NCI-H1694 treated with DMSO at 0.1 percent for 48 hours (cell line): ENCODE measurements at regions not wholly inside any gene's neighbourhood (a gene's known extent, or its start where the extent isn't known, plus 50 kb on each side); places are given as distances from the start of the nearest gene placed in this dataset.

ENCODE experiments used
- DNase-seq: peaks from one replicate; lab custom pipeline; 2025; lab: John Stamatoyannopoulos, UW

DNA sequence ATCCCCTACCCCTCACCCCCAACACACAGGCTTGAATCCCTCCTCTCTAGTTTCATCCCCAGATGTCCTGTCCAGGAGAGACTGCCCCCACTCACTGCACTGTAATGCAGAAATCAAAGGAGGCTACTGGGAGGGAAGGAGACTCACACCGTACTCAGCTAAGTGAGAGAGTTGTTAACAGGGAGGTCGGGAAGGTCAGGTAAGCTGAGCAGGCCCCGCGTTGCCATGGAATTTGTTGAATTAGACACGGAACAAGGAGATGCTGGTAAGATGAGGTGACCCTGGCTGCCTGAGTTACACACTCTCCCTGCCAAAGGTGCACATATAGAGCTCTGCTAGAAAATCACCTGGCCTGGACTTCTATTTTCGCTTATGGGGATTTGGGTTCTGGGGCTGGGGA, 197.9 kb downstream of the NXPE2 start:
- no peak for DNase-seq

- DNase-seq = no peak
These were observed 199.6 kb downstream of the NXPE2 start for GRCh38 chr11:114877976-114878375.

DNA sequence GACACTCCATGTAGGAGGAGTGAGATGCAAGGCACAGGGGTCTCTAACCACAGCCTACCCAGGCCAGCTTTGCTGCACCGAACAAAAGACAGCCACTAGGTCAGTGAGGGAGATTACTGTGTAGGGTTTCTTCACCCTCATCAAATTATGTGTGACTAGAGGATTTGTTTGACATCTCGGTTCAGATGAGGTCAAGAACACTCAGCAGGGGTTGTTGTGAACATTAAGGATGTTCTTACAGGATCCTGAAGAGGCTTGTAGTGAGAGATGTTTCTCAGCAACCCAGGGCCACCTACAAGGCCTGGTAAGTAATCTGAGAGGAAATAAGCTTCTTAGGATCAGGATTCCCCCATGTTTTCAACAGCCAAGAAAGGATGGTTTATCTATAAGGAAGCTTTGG, 202.1 kb downstream of the NXPE2 start:
- DNase-seq = no peak

DNA sequence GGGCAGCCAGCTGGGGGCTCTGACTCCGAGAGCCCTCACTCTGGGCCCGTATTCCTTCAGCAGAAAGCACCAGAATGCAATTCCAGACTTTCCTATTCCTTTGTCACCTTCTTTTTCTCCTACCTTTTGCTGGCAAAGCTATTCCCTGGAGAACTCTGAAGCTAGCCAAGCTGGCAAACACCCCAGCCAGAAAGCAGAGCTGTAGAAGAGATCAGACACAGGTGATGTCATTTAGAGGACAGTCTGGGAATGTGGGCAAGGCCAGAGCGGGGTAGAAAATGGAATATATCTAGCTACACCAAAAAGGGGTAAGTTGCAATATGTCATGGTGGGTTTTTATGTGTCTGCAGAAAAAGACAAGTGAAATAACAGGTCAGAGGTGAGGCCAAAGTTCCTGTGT, 205.1 kb downstream of the NXPE2 start:
- no peak for DNase-seq

DNA sequence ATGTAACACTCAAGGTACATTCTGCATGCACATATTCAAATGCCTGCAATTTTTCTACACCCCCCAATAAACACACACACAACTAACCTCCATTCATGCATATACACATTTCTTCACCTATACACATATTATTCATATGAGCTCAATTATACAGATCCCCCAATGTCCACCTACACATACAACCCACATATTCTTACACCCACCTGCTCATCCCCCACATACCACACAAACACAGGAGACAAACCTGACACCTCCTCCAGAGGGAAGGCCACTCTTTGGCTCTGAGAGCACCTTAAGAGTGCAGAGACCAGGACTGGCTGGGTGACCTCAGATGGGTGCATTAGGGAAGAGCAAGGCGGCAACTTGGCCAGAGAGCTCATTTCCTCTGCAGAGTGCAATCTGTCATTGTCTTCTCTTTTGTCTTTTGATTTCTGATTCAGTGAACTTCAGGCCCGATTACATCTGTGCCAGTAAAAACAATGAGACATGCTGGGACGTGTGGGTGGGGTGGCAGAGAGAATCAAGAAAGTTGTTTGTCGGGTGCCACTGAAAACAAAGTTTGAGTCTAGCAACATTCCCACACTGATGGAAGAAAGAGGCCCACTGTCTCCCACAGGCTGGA, 208.4 kb downstream of the NXPE2 start:
- DNase-seq = no peak

DNA sequence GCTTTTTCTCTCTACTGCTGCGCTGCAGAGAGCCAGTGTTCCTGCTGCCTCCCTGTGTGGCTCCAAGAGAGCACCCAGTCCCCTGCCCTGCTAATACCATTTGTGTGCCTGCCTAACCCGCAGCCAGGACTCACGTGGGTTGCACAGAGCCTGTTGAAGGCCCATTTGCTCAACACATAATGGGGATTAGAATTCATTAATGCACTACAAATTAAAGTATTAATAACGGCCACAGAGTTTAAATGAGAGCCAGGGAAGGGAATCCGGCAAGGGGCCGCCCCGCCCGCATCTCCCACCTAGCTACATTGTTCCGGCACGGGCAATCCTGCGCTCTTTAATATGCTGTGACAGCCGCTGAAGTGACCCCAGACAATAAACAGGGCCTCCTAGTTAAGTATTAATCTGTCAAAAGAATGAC, 211.3 kb downstream of the NXPE2 start:
- DNase-seq = no peak

DNA sequence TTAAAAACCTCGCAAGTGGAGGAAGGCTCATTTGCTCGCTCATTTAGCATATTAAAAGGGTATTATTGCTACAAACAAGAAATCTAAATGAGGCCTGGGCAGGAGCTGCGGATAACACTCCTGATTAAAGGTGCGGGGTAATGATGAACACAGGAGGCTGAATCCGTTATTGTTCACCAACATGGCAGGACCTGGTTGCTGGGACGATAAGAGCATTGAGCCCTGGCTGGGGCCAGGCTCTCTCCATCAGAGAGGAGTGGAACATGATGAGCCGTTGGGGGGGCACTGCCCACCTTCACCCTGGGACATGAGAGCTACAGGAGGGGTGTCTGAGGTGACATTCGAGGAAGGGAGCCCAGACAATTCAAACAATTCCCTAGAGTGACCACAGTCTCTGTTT, 211.7 kb downstream of the NXPE2 start:
- no peak for DNase-seq

- no peak for DNase-seq
These were observed 213.6 kb downstream of the NXPE2 start for GRCh38 chr11:114891911-114892310.

DNA sequence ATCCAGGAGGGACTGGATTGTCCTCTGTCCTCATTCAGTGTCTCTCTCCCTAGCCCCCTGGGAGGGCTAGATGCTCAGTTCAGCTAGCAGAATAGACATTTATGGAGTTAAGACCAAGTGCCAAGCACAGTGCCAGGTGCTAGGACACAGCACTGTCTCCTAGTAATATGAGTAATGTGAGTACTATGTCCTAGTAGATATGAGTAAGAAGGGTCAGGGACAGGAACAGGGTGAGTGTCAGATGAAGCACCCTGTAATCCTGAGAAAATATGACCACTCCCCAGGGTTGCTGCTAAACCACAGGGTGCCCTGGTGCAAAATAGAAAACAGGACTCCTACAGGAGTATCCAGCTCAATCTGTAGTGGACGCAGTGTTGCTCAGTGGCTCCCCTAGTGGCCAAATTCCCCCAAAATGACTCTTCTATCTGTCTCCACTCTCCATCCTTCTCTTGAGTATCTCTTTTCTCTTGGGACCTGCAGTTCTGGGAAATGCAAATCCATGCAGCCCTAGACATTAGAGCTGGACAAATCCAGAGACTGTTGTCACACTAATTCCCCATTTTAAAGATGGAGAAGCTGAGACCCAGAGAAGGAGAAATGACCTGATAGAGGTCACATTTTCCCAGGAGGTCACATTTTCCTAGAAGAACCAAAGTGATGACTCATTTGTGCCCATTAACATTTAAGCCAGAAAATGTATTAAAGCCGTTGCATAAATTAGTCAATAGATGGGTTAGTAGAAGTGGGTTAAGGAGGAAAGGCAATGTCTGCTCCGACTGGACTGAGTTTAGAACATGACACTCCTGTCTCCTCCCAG, 214.3 kb downstream of the NXPE2 start:
- DNase-seq = no peak

- DNase-seq = no peak
These were observed 215.0 kb downstream of the NXPE2 start for GRCh38 chr11:114893329-114893728.

- no peak for DNase-seq
These were observed 218.3 kb downstream of the NXPE2 start for GRCh38 chr11:114896594-114896993.

GRCh38 chr11:114909866-114910265, 231.5 kb downstream of the NXPE2 start:
- no peak for DNase-seq

DNA sequence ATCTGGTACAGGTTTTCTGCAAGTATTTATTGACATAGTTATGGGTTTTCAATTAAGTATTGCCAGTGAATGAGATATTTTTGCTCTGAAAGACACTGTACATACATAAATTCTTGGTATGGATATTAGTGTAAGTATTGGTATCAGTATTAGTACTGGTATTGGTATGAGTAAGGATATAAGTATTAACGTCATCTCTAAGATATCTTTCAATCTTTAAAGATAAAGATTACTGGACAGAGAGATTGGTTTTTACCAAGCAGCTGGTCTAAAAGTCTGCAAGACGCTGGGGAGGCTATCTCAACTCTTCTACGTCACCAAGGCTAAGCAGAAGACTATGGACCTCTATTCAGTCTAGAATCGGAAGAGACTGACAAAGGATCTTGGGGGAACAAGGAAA, 234.5 kb downstream of the NXPE2 start:
- DNase-seq = no peak

- DNase-seq = no peak
These were observed 236.1 kb downstream of the NXPE2 start for GRCh38 chr11:114914231-114915005.

DNA sequence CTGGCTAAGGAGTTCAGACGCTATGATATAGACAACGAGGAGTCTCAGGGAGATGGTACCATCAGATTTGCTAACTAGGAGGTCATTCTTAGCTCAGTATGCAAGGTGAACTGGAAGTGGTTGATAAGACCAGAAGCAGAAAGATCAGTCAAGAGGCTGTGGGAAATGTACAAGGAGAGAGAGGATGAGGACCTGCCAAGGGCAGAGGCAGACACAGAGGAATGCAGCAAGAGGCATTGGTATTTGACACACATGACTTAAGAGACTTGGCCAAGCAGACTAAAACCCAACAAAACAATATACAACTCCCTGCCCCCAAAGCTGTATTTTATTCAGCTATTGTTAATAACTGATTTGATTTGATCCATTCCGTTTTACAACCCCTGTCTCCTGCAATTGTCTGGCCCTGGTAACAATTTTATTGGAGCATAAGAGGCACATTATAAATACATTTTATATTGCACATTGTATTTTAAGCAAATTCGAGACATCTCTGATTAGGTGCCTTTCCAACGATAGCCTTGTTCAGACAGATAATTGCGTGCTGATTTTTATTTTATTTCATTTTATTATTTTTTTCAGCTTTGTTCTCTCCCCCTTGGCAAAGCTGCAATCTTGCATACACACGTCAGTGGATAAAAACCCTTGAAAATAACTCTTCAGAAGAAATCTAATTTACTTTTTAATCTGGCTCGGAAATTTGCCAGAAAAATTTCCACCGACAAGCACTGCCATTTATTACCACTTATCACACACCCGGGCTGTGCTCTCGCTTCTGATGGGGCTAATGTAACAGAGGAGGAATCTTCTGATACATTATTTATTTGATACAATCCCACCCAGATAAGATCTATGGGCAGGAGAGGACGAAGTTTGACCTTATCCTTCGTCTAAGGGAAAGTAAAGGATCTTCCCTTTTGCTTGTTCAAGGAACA, 237.8 kb downstream of the NXPE2 start:
- no peak for DNase-seq

DNA sequence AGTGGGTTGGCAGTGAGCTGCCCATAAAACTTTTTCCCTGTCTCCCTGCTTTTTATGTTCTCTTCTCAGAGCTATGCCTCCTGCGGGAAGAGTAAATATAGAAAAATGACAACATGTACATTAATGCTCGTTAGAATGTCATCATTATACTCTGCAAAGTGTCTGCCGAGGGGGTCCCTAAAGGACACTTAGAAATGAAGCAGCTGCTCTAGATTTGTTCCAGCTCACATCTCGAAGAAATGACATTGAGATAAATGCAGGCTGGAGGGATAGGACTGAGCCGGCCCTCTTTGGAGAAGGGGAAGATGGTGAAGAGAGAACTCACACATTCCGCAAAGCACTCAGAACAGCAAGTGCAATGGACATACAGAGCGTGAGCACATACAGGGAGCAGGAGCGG, 240.0 kb downstream of the NXPE2 start:
- no peak for DNase-seq

DNA sequence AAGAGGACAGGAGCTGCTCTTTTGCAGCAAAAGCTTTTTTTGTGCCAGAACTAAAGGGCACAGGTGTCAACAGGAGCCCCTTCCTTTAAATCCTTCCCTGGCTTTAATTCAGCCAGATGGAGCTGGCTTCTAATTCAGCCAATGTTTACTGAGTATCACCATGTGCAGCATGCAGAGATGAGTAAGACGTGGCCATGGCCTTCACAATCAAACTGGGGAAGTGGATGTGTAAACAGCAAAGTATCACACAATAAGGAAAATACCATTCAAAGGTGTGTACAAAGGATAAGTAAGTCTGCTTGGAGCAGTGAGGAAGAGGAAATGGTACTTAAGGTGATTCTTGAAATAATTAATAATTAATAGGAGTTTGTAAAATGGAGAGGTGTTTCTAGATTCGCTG, 243.4 kb downstream of the NXPE2 start:
- no peak for DNase-seq

- DNase-seq = no peak
These were observed 245.7 kb downstream of the NXPE2 start for GRCh38 chr11:114924042-114924441.

DNA sequence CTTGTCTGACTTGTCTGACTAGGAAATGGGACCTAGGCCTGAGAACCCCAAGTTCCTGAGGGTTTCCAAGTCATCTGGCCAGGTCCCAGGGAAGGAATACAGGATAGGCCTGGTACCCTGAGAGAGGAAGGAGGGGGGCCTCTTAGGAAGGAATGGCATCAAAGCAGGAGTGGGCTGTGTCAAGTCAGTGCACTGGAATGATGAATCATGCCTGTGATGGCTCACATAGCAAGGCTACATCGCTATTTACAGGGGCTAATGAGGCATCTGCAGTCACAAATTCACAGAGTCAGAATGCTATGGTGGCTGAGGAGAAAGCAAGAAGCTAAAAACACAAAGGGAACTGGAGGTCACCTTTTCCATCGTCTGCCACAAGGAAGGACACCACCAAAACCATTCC, 247.3 kb downstream of the NXPE2 start:
- no peak for DNase-seq

DNA sequence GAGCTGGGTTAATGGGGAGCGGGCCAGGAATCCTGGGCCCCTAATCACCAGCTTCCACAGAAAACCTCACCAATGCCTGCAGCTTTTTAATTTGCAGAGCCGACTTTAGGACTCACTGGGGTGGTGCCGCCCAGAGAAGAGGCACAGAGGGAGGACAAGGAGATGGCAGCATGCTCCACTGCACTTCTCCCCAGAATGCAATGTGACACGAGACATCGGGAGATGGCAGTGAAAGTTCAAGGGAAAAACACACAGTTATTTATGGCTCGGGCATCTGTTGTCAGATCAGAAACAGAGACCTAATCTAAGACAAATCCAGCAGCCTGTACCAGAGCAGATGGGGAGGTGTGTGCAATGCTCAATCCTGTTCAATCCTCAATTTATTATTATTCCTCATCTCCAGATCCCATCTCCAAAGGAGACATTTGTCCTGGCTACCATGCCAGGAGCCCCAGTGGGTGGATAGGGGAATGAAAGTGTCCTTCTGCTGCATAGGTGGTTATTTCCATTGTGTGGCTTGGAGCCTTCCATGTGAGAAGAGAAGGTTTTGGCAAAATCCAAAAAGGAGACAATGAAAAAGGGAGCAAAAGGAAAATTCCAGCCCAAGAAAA, 250.0 kb downstream of the NXPE2 start:
- peak; percentile 44 for DNase-seq

DNA sequence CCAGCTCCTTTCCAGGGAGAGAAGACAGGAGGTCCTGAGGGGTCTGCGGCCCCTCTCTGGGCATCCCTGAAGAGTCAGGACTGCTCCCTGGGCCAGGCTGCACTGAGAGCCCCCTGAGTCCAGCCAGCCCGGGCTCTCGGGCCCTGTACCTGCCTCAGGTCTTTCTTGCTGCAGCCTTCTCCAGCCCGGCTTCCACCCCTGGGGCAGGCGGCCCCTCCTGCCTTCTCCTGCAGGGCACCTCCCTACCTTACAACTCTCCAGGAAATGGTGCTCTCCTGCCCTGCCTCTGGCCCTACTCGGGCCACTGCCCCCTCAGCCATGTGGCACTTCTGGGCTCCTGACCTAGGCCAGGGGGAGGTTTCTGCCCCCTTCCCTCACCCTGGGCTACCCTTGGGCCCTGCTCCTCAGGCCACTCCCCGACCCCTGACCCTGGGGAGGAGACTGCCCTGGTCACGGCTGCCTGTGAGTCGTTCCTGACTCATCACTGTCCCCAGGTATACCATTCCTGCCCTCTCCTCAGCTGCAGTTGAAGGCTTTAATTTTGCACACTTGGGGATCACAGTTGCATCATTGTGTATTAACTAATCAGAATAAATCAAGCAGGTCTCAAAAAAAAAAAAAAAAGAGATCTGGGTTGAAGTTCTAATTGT, 251.1 kb downstream of the NXPE2 start:
- DNase-seq = no peak
